Activated T-helper 1 cell treated with anti-CD3 and anti-CD28 coated beads, Interleukin-12 subunit alpha, Interleukin-12 subunit beta, Interleukin-2, Interleukin-4 antibody, amounts not matched to agents 30 ng/mL and 10 ng/mL and 1 ng/mL, durations not matched to agents 14 hours and 24 hours and 36 hours (primary cell): ENCODE measurements at regions not wholly inside any gene's neighbourhood (a gene's known extent, or its start where the extent isn't known, plus 50 kb on each side); places are given as distances from the start of the nearest gene placed in this dataset.
"Not testable (repeated sequence)": the region's sequence is repeated elsewhere in the genome, so short reads cannot be mapped to it uniquely, and the experiment has no call there.

Source experiments
- DNase-seq: peaks from one replicate; pipeline ENCODE4 v3.0.0; 2021; ENCODE audit warnings: low spot score
- H3K27ac Mint-ChIP-seq: one replicate; pipeline ENCODE4 v1.8.0; 2021; ENCODE audit warnings: mild to moderate bottlenecking, mixed read lengths
- H3K27me3 Mint-ChIP-seq: one replicate; pipeline ENCODE4 v1.8.0; 2022; ENCODE audit warnings: mild to moderate bottlenecking, moderate library complexity, mixed read lengths; ENCODE audit not compliant: insufficient read depth
- H3K36me3 Mint-ChIP-seq: one replicate; pipeline ENCODE4 v1.8.0; 2021; ENCODE audit warnings: low read depth, mixed read lengths
- H3K4me1 Mint-ChIP-seq: one replicate; pipeline ENCODE4 v1.8.0; 2021; ENCODE audit warnings: low read depth, mixed read lengths
- H3K4me3 Mint-ChIP-seq: one replicate; pipeline ENCODE4 v1.8.0; 2021; ENCODE audit warnings: mild to moderate bottlenecking, moderate library complexity, mixed read lengths
- H3K9me3 Mint-ChIP-seq: one replicate; pipeline ENCODE4 v1.8.0; 2021; ENCODE audit warnings: mixed read lengths
- intact Hi-C: fragments of 100-400 bp; cut with micrococcal nuclease; formaldehyde crosslinking; loops from one replicate; pipeline ENCODE4 v1.15.1; 2024

GRCh38 chr5:176073996-176074571 is 106.0 kb upstream of the THOC3 start:
- DNase-seq, intact Hi-C loops, H3K9me3 Mint-ChIP-seq, H3K36me3 Mint-ChIP-seq, H3K27me3 Mint-ChIP-seq, H3K4me3 Mint-ChIP-seq, H3K27ac Mint-ChIP-seq, H3K4me1 Mint-ChIP-seq: not testable (repeated sequence)

- H3K27ac Mint-ChIP-seq, H3K9me3 Mint-ChIP-seq, H3K27me3 Mint-ChIP-seq, H3K4me3 Mint-ChIP-seq, DNase-seq, intact Hi-C loops, H3K36me3 Mint-ChIP-seq, H3K4me1 Mint-ChIP-seq: not testable (repeated sequence)
Measured at GRCh38 chr5:176083717-176084116, 115.6 kb upstream of the THOC3 start.

GRCh38 chr5:176103083-176103482 is 135.0 kb upstream of the THOC3 start:
- H3K4me1 Mint-ChIP-seq, H3K9me3 Mint-ChIP-seq: not testable (repeated sequence)

GRCh38 chr5:176112888-176113287 is 125.3 kb upstream of the SIMC1 start:
- H3K27ac Mint-ChIP-seq, H3K4me3 Mint-ChIP-seq, intact Hi-C loops, H3K27me3 Mint-ChIP-seq, H3K36me3 Mint-ChIP-seq, H3K9me3 Mint-ChIP-seq, H3K4me1 Mint-ChIP-seq, DNase-seq: not testable (repeated sequence)

More at GRCh38 chr5:176103083-176103482, 135.0 kb upstream of the THOC3 start:
- intact Hi-C loops, H3K4me3 Mint-ChIP-seq, H3K27me3 Mint-ChIP-seq, H3K36me3 Mint-ChIP-seq, H3K27ac Mint-ChIP-seq, DNase-seq: not testable (repeated sequence)

- H3K9me3 Mint-ChIP-seq, H3K27me3 Mint-ChIP-seq, H3K36me3 Mint-ChIP-seq, H3K27ac Mint-ChIP-seq, DNase-seq, H3K4me3 Mint-ChIP-seq, H3K4me1 Mint-ChIP-seq, intact Hi-C loops: not testable (repeated sequence)
Measured at GRCh38 chr5:176113673-176114335, 124.4 kb upstream of the SIMC1 start.

GRCh38 chr5:176114825-176115224 is 123.4 kb upstream of the SIMC1 start:
- DNase-seq, H3K9me3 Mint-ChIP-seq, H3K27ac Mint-ChIP-seq, H3K36me3 Mint-ChIP-seq, H3K4me1 Mint-ChIP-seq, intact Hi-C loops, H3K27me3 Mint-ChIP-seq, H3K4me3 Mint-ChIP-seq: not testable (repeated sequence)

GRCh38 chr5:176117699-176118238 is 120.5 kb upstream of the SIMC1 start:
- H3K27ac Mint-ChIP-seq, DNase-seq, H3K9me3 Mint-ChIP-seq, H3K4me3 Mint-ChIP-seq, H3K4me1 Mint-ChIP-seq, H3K27me3 Mint-ChIP-seq, intact Hi-C loops, H3K36me3 Mint-ChIP-seq: not testable (repeated sequence)

GRCh38 chr5:176122361-176122760 is 115.9 kb upstream of the SIMC1 start:
- intact Hi-C loops, H3K36me3 Mint-ChIP-seq, H3K27ac Mint-ChIP-seq, DNase-seq, H3K27me3 Mint-ChIP-seq, H3K4me3 Mint-ChIP-seq, H3K4me1 Mint-ChIP-seq, H3K9me3 Mint-ChIP-seq: not testable (repeated sequence)

- H3K27me3 Mint-ChIP-seq, DNase-seq, H3K4me1 Mint-ChIP-seq, H3K9me3 Mint-ChIP-seq, intact Hi-C loops, H3K36me3 Mint-ChIP-seq, H3K27ac Mint-ChIP-seq, H3K4me3 Mint-ChIP-seq: not testable (repeated sequence)
Measured at GRCh38 chr5:176124120-176124519, 114.1 kb upstream of the SIMC1 start.

GRCh38 chr5:176131771-176132170 is 106.5 kb upstream of the SIMC1 start:
- intact Hi-C loops, result no loop called here
- Mint-ChIP-seq H3K36me3 (no peaks in the 10 kb centered on the region), H3K9me3 (no peaks in the 10 kb centered on the region), H3K27me3 (peaks cover 39% of the 10 kb centered on the region), H3K4me3 (no peak overlapping the region), H3K4me1 (peaks cover 10% of the 10 kb centered on the region), H3K27ac (no peak overlapping the region)
- DNase-seq, result no peak

GRCh38 chr5:176132471-176133288 is 105.5 kb upstream of the SIMC1 start:
- intact Hi-C loops, result no loop called here
- Mint-ChIP-seq H3K4me3 (no peak overlapping the region), H3K27me3 (peaks cover 39% of the 10 kb centered on the region), H3K36me3 (no peaks in the 10 kb centered on the region), H3K4me1 (peaks cover 10% of the 10 kb centered on the region), H3K9me3 (no peaks in the 10 kb centered on the region), H3K27ac (no peak overlapping the region)
- no peak for DNase-seq

- no peak for DNase-seq
- no peak overlapping the region for H3K27ac Mint-ChIP-seq
- no peaks in the 10 kb centered on the region for H3K9me3 Mint-ChIP-seq
- peaks cover 10% of the 10 kb centered on the region for H3K4me1 Mint-ChIP-seq
- H3K27me3 Mint-ChIP-seq, result peaks cover 39% of the 10 kb centered on the region
- H3K4me3 Mint-ChIP-seq, result peak overlapping the region; percentile 45
- intact Hi-C loops, result no loop called here
- no peaks in the 10 kb centered on the region for H3K36me3 Mint-ChIP-seq
Measured at GRCh38 chr5:176133289-176133870, 104.8 kb upstream of the SIMC1 start.

- peaks cover 10% of the 10 kb centered on the region for H3K4me1 Mint-ChIP-seq
- H3K27ac Mint-ChIP-seq, result no peak overlapping the region
- intact Hi-C loops, result no loop called here
- no peak for DNase-seq
- H3K9me3 Mint-ChIP-seq, result no peaks in the 10 kb centered on the region
- H3K36me3 Mint-ChIP-seq, result no peaks in the 10 kb centered on the region
- peaks cover 39% of the 10 kb centered on the region for H3K27me3 Mint-ChIP-seq
- H3K4me3 Mint-ChIP-seq, result no peak overlapping the region
Measured at GRCh38 chr5:176133877-176134276, 104.3 kb upstream of the SIMC1 start.
